C4-2B (cell line): ENCODE measurements at regions not wholly inside any gene's neighbourhood (a gene's known extent, or its start where the extent isn't known, plus 50 kb on each side); places are given as distances from the start of the nearest gene placed in this dataset.

Experiments used
- CTCF ChIP-seq: fragments of 450-650 bp; conservative IDR thresholded peaks from 2 replicates; pipeline ENCODE4 v1.5.1; 2017; ENCODE audit warnings: mild to moderate bottlenecking
- ZFX ChIP-seq: fragments of 450-650 bp; IDR thresholded peaks from 2 replicates; pipeline ENCODE4 v1.6.1; 2017

- TF ChIP-seq CTCF (no peak), ZFX (no peak)
Observed at GRCh38 chr2:122114421-122114820, 359.0 kb downstream of the TSN start.
